Endothelial cell of umbilical vein (primary cell): ENCODE measurements at regions not wholly inside any gene's neighbourhood (a gene's known extent, or its start where the extent isn't known, plus 50 kb on each side); places are given as distances from the start of the nearest gene placed in this dataset.

Experiments used
- BruUV-seq: library from RNA; stranded (reverse); fragments of 400-500 nt; replicated peaks from 2 replicates; lab custom pipeline; 2021; lab: Mats Ljungman, UMichigan
- CTCF ChIA-PET: fragments of 300-600, 350-600 bp; sonication (Branson Sonifier 250); formaldehyde crosslinking; loops from one replicate; lab custom pipeline; 2021; ENCODE audit warnings: antibody characterized with exemption, inconsistent platforms; lab: Charles Lee
- POLR2A ChIA-PET: fragments of 300-600, 350-600 bp; sonication (Branson Sonifier 250); formaldehyde crosslinking; loops from one replicate; lab custom pipeline; 2021; ENCODE audit warnings: antibody characterized with exemption, inconsistent platforms; lab: Charles Lee
- DNase-seq: peaks from one replicate; pipeline ENCODE4 v3.0.0-alpha.2; 2011; ENCODE audit warnings: low read depth, low spot score
- FAIRE-seq: peaks from 2 replicates; lab custom pipeline; 2011; peaks lifted over from hg19 to GRCh38; lab: Jason Lieb, UNC
- H2AFZ ChIP-seq: 2 replicates; pipeline ENCODE4 v1.6.0; 2012; ENCODE audit warnings: low read depth, low read length, control low read depth, inconsistent platforms
- H3K27ac ChIP-seq: 2 replicates; pipeline ENCODE4 v1.5.1; 2011; ENCODE audit warnings: low read depth, mild to moderate bottlenecking, control low read depth, low read length, moderate library complexity; ENCODE audit not compliant: insufficient read depth
- H3K27me3 ChIP-seq, 2 experiments: 2 replicates each; pipeline versions ENCODE4 v1.6.0 to v1.6.1; 2011; ENCODE audit warnings: low read length in 2 of 2, mixed read lengths in 1 of 2; ENCODE audit not compliant: control insufficient read depth in 2 of 2, insufficient read depth in 2 of 2
- H3K36me3 ChIP-seq, 2 experiments: 2 replicates in 1 of 2; 3 replicates in 1 of 2; pipeline ENCODE4 v1.5.1; 2011; ENCODE audit warnings: low read length in 2 of 2, mild to moderate bottlenecking in 1 of 2, moderate library complexity in 1 of 2; ENCODE audit not compliant: control insufficient read depth in 2 of 2, insufficient read depth in 2 of 2; ENCODE audit errors: extremely low read depth in 1 of 2
- H3K4me1 ChIP-seq: 3 replicates; pipeline ENCODE4 v1.5.1; 2011; ENCODE audit warnings: mild to moderate bottlenecking, low read length; ENCODE audit not compliant: control insufficient read depth, insufficient read depth; ENCODE audit errors: extremely low read depth
- H3K4me2 ChIP-seq: 2 replicates; pipeline ENCODE4 v1.6.1; 2011; ENCODE audit warnings: low read length, control low read depth, mixed read lengths; ENCODE audit not compliant: insufficient read depth
- H3K4me3 ChIP-seq, 3 experiments: fragments of 200-600 bp in 1 of 3; sonication (generic), shearing (Covaris generic) in 1 of 3; replicated peaks in 1 of 3; 2 replicates each; pipeline ENCODE4 v1.5.1; 2011 to 2016; ENCODE audit warnings: control low read depth in 3 of 3, low read length in 3 of 3, mild to moderate bottlenecking in 2 of 3, inconsistent platforms in 1 of 3, low read depth in 1 of 3, moderate library complexity in 1 of 3; ENCODE audit not compliant: insufficient read depth in 1 of 3
- H3K79me2 ChIP-seq: 2 replicates; pipeline ENCODE4 v1.6.0; 2012; ENCODE audit warnings: low read length, inconsistent platforms; ENCODE audit not compliant: control insufficient read depth, insufficient read depth
- H3K9ac ChIP-seq: replicated peaks from 2 replicates; pipeline ENCODE3; 2011; ENCODE audit warnings: low read length, control low read depth; ENCODE audit not compliant: insufficient read depth; ENCODE audit errors: extremely low read depth
- H3K9me1 ChIP-seq: replicated peaks from 3 replicates; pipeline ENCODE4 v1.6.0; 2011; ENCODE audit warnings: mild to moderate bottlenecking, low read length; ENCODE audit not compliant: control insufficient read depth, insufficient read depth; ENCODE audit errors: extremely low read depth
- H3K9me3 ChIP-seq: replicated peaks from 2 replicates; pipeline ENCODE4 v1.5.1; 2012; ENCODE audit warnings: low read length, inconsistent platforms; ENCODE audit not compliant: control insufficient read depth, insufficient read depth
- H4K20me1 ChIP-seq: replicated peaks from 2 replicates; pipeline ENCODE3; 2011; ENCODE audit warnings: mild to moderate bottlenecking, low read length; ENCODE audit not compliant: control insufficient read depth, insufficient read depth; ENCODE audit errors: extremely low read depth
- EZH2 ChIP-seq: IDR thresholded peaks from 2 replicates; pipeline ENCODE4 v1.6.1; 2012; ENCODE audit warnings: borderline replicate concordance, low read depth, mild to moderate bottlenecking, moderate library complexity, low read length, inconsistent platforms; ENCODE audit not compliant: severe bottlenecking
- FOS ChIP-seq: IDR thresholded peaks from 2 replicates; pipeline ENCODE4 v1.6.1; 2011; ENCODE audit warnings: mild to moderate bottlenecking, low read length, moderate library complexity, borderline replicate concordance; ENCODE audit not compliant: insufficient read depth
- GATA2 ChIP-seq: IDR thresholded peaks from 2 replicates; pipeline ENCODE4 v1.7.0; 2011; ENCODE audit warnings: low read depth, mild to moderate bottlenecking, moderate library complexity, mixed read lengths, low read length; ENCODE audit not compliant: insufficient read length, insufficient read depth
- JUN ChIP-seq: IDR thresholded peaks from 2 replicates; pipeline ENCODE4 v1.6.1; 2011; ENCODE audit warnings: borderline replicate concordance, low read depth; ENCODE audit not compliant: insufficient read length, insufficient read depth
- MAX ChIP-seq: IDR thresholded peaks from 2 replicates; pipeline ENCODE4 v1.6.1; 2011; ENCODE audit not compliant: insufficient read depth, insufficient read length
- MYC ChIP-seq: IDR thresholded peaks from one replicate; pipeline ENCODE4 v1.6.1; 2011; ENCODE audit warnings: mild to moderate bottlenecking, low read depth, low read length
- POLR2A ChIP-seq: IDR thresholded peaks from 2 replicates; pipeline ENCODE4 v1.6.1; 2012; ENCODE audit warnings: low read depth, mild to moderate bottlenecking, control low read depth, low read length
- POLR2AphosphoS5 ChIP-seq: IDR thresholded peaks from 2 replicates; pipeline ENCODE4 v1.6.1; 2012; ENCODE audit warnings: low read depth, mild to moderate bottlenecking, control low read depth, low read length, moderate library complexity; ENCODE audit not compliant: insufficient read depth
- dilution Hi-C: fragments of 300-500 bp; cut with MboI; formaldehyde crosslinking; loops from one replicate; pipeline ENCODE4 v1.15.0; 2019; ENCODE audit warnings: low sequenced_read_pairs; ENCODE audit not compliant: extremely low pct_ligation_motif_present
- intact Hi-C: fragments of 100-400 bp; cut with micrococcal nuclease; formaldehyde crosslinking; loops from one replicate; pipeline ENCODE4 v1.10.0; 2022
- TF ChIP-seq, protein P1 (sequence below), 2 donors: IDR thresholded peaks; 1 replicate in 1 of 2; 2 replicates in 1 of 2; pipeline ENCODE4 v1.5.1; 2011; ENCODE audit warnings: low read length in 2 of 2, mild to moderate bottlenecking in 2 of 2, moderate library complexity in 2 of 2, control low read depth in 1 of 2, inconsistent platforms in 1 of 2, low read depth in 1 of 2; ENCODE audit not compliant: insufficient read depth in 1 of 2; ENCODE audit errors: extremely low read depth in 1 of 2

DNA sequence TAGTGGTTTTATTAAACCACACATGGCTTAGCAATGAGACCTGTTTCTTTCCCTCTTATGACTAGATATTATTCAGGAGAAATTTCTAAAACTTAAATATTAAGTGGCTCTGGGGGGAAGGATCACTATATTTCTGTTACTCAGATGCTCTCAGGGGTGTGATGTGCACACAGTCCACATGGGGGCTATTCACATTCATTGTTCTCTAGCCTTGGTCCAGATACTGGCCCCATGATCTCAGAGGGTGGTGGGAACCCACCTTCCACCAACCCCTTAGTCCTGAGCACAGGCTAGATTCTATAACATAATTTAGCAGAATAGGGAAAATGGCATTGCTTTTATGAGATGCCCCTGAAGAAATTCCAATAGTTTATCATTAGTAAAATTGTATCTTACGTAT is 149.0 kb upstream of the ST8SIA2 start:
- CTCF ChIA-PET, result no interaction called here
- TF ChIP-seq EZH2, result no peak
- TF ChIP-seq JUN, result no peak
- no peak for TF ChIP-seq POLR2AphosphoS5
- TF ChIP-seq POLR2A, result no peak
- TF ChIP-seq, protein P1, sequence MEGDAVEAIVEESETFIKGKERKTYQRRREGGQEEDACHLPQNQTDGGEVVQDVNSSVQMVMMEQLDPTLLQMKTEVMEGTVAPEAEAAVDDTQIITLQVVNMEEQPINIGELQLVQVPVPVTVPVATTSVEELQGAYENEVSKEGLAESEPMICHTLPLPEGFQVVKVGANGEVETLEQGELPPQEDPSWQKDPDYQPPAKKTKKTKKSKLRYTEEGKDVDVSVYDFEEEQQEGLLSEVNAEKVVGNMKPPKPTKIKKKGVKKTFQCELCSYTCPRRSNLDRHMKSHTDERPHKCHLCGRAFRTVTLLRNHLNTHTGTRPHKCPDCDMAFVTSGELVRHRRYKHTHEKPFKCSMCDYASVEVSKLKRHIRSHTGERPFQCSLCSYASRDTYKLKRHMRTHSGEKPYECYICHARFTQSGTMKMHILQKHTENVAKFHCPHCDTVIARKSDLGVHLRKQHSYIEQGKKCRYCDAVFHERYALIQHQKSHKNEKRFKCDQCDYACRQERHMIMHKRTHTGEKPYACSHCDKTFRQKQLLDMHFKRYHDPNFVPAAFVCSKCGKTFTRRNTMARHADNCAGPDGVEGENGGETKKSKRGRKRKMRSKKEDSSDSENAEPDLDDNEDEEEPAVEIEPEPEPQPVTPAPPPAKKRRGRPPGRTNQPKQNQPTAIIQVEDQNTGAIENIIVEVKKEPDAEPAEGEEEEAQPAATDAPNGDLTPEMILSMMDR (IDR thresholded peaks at IDR 0.05; ENCODE audit: extremely low read depth in 1 of 2, insufficient read depth in 1 of 2, low read depth in 1 of 2, low read length in 2 of 2), result no peak
- TF ChIP-seq GATA2, result no peak
- no peak for TF ChIP-seq MAX
- no peak for TF ChIP-seq MYC
- TF ChIP-seq FOS, result no peak
- Histone ChIP-seq H3K9me3 (no peaks in the 10 kb centered on the region), H3K9me1 (no peaks in the 10 kb centered on the region), H4K20me1 (no peaks in the 10 kb centered on the region), H3K4me3 (no peak overlapping the region), H3K9ac (no peak overlapping the region), H3K36me3 (no peaks in the 10 kb centered on the region), H3K4me2 (no peak overlapping the region), H3K27me3 (no peaks in the 10 kb centered on the region), H3K4me1 (no peaks in the 10 kb centered on the region), H3K79me2 (no peaks in the 10 kb centered on the region), H3K27ac (no peak overlapping the region), H2AFZ (no peak overlapping the region)
- POLR2A ChIA-PET, result no interaction called here
- no TSS peak for BruUV-seq
- DNase-seq (no peak), FAIRE-seq (no peak)
- intact Hi-C loops (no loop called here), dilution Hi-C loops (no loop called here)
